Fibroblast of lung (primary cell): ENCODE measurements at regions not wholly inside any gene's neighbourhood (a gene's known extent, or its start where the extent isn't known, plus 50 kb on each side); places are given as distances from the start of the nearest gene placed in this dataset.

ENCODE experiments used
- DNase-seq, 2 donors: peaks; one replicate each; pipeline versions ENCODE4 v3.0.0 to v3.0.0-alpha.2; 2010; ENCODE audit warnings: low read depth in 2 of 2
- H2AFZ ChIP-seq: 2 replicates; pipeline ENCODE4 v1.5.1; 2012; ENCODE audit warnings: low read length, control low read depth, inconsistent platforms
- H3K27ac ChIP-seq: 2 replicates; pipeline ENCODE4 v1.5.1; 2011; ENCODE audit warnings: low read length, control low read depth; ENCODE audit not compliant: insufficient read depth
- H3K27me3 ChIP-seq: 2 replicates; pipeline ENCODE4 v1.5.1; 2011; ENCODE audit warnings: mild to moderate bottlenecking, low read length; ENCODE audit not compliant: control insufficient read depth, insufficient read depth
- H3K36me3 ChIP-seq: 2 replicates; pipeline ENCODE4 v1.5.1; 2011; ENCODE audit warnings: low read length; ENCODE audit not compliant: control insufficient read depth, insufficient read depth
- H3K4me1 ChIP-seq: 2 replicates; pipeline ENCODE4 v1.5.1; 2011; ENCODE audit warnings: low read length; ENCODE audit not compliant: control insufficient read depth, insufficient read depth; ENCODE audit errors: extremely low read depth
- H3K4me2 ChIP-seq: 2 replicates; pipeline ENCODE4 v1.5.1; 2011; ENCODE audit warnings: low read length, control low read depth; ENCODE audit not compliant: insufficient read depth; ENCODE audit errors: extremely low read depth
- H3K4me3 ChIP-seq, 4 experiments: fragments of 200-600 bp in 1 of 4; sonication (generic) in 1 of 4; replicated peaks in 1 of 4; 2 replicates each; pipeline ENCODE4 v1.5.1; 2011 to 2016; ENCODE audit warnings: low read length in 4 of 4, low read depth in 3 of 4, mild to moderate bottlenecking in 3 of 4, control low read depth in 2 of 4, inconsistent platforms in 1 of 4, mixed read lengths in 1 of 4; ENCODE audit not compliant: insufficient read depth in 1 of 4; ENCODE audit errors: control extremely low read depth in 1 of 4
- H3K79me2 ChIP-seq: 2 replicates; pipeline ENCODE4 v1.5.1; 2012; ENCODE audit warnings: mild to moderate bottlenecking, low read length, inconsistent platforms; ENCODE audit not compliant: control insufficient read depth, insufficient read depth
- H3K9ac ChIP-seq: 2 replicates; pipeline ENCODE4 v1.5.1; 2011; ENCODE audit warnings: mild to moderate bottlenecking, low read length, control low read depth; ENCODE audit not compliant: insufficient read depth
- H3K9me3 ChIP-seq: 2 replicates; pipeline ENCODE4 v1.5.1; 2012; ENCODE audit warnings: low read depth, low read length; ENCODE audit not compliant: control insufficient read depth, insufficient read depth
- H4K20me1 ChIP-seq: 2 replicates; pipeline ENCODE4 v1.5.1; 2011; ENCODE audit warnings: low read length; ENCODE audit not compliant: control insufficient read depth, insufficient read depth; ENCODE audit errors: extremely low read depth
- EZH2 ChIP-seq: IDR thresholded peaks from 2 replicates; pipeline ENCODE4 v1.5.1; 2012; ENCODE audit warnings: low read length, control low read depth, mild to moderate bottlenecking; ENCODE audit errors: missing control alignments
- TF ChIP-seq, protein P1 (sequence below), 2 donors: IDR thresholded peaks in 1 of 2; conservative IDR thresholded peaks in 1 of 2; 1 replicate in 1 of 2; 2 replicates in 1 of 2; pipeline ENCODE4 v1.5.1; 2011 to 2012; ENCODE audit warnings: low read length in 2 of 2, control low read depth in 1 of 2, inconsistent platforms in 1 of 2, low read depth in 1 of 2, mild to moderate bottlenecking in 1 of 2

DNA sequence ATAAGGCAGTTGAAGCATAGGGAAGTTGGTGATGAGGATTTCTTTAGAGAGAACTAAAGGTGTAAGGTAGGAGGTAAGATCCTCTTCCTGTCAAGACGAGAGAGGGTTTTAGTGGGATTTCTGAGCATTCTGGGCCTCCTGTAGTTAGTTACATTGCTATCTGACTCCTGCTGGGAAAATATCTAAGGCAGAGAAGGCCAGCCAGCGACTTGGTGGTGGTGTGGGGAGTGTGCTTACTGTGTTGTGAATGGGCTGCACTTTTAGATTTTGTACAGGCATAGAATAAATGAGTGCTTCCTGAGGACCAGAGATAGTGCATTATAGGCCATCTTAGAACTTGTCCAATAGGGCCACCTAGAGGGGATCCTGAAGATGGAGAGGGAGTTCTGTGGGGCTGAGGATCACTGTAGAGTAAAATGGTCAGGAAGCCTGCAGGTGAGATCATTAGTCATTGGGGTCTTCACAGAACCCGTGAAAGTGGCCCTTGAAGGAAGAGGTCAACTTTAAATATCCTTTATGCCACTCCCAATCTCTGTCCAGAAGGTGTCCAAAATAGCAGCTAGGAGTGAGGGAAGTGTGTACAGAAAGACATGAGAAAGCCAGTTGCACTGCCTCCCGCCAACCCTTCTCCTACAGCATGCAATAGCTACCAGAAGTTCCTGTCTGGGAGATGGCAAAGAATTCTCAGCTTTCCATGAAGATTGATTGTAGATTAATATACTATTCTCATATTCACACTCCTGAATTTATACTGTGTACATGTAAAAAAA lies 266.6 kb downstream of the POLR1F start:
- H2AFZ ChIP-seq: no peak overlapping the region

DNA sequence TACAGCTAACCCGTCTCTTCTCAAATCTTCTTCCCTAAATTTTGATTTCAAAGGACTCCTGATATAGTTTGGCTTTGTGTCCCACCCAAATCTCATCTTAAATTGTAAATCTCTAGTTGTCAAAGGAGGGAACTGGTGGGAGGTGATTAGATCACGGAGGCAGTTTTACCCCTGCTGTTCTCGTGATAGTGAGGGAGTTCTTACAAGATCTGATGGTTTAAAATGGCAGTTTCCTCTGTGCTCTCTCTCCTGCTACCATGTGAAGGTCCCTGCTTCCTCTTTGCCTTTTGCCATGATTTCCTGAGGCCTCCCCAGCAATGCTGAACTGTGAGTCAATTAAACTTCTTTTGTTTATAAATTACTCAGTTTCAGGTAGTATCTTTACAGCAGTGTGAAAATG lies 269.3 kb downstream of the POLR1F start:
- Histone ChIP-seq H3K27me3 (no peaks in the 10 kb centered on the region), H3K27ac (no peak overlapping the region), H3K4me2 (no peak overlapping the region), H3K4me1 (no peaks in the 10 kb centered on the region), H3K9me3 (no peaks in the 10 kb centered on the region), H3K79me2 (no peaks in the 10 kb centered on the region), H2AFZ (no peak overlapping the region), H3K4me3 (no peak overlapping the region), H3K36me3 (no peaks in the 10 kb centered on the region), H3K9ac (no peak overlapping the region), H4K20me1 (no peaks in the 10 kb centered on the region)
- no peak for DNase-seq
- TF ChIP-seq EZH2: no peak

More for the DNA sequence above, 266.6 kb downstream of the POLR1F start:
- H3K79me2 ChIP-seq: no peaks in the 10 kb centered on the region
- DNase-seq: peak; percentile 53 to 76
- no peaks in the 10 kb centered on the region for H4K20me1 ChIP-seq
- H3K27me3 ChIP-seq: no peaks in the 10 kb centered on the region
- TF ChIP-seq EZH2: no peak
- TF ChIP-seq, protein P1, sequence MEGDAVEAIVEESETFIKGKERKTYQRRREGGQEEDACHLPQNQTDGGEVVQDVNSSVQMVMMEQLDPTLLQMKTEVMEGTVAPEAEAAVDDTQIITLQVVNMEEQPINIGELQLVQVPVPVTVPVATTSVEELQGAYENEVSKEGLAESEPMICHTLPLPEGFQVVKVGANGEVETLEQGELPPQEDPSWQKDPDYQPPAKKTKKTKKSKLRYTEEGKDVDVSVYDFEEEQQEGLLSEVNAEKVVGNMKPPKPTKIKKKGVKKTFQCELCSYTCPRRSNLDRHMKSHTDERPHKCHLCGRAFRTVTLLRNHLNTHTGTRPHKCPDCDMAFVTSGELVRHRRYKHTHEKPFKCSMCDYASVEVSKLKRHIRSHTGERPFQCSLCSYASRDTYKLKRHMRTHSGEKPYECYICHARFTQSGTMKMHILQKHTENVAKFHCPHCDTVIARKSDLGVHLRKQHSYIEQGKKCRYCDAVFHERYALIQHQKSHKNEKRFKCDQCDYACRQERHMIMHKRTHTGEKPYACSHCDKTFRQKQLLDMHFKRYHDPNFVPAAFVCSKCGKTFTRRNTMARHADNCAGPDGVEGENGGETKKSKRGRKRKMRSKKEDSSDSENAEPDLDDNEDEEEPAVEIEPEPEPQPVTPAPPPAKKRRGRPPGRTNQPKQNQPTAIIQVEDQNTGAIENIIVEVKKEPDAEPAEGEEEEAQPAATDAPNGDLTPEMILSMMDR (conservative IDR thresholded peaks at IDR 0.05 in 1 of 2, IDR thresholded peaks at IDR 0.05 in 1 of 2; ENCODE audit: low read depth in 1 of 2, low read length in 2 of 2): peak; percentile 70 to 77
- no peak overlapping the region for H3K4me2 ChIP-seq
- no peaks in the 10 kb centered on the region for H3K9me3 ChIP-seq
- H3K27ac ChIP-seq: no peak overlapping the region
- H3K36me3 ChIP-seq: no peaks in the 10 kb centered on the region
- H3K9ac ChIP-seq: no peak overlapping the region
- no peak overlapping the region for H3K4me3 ChIP-seq
- H3K4me1 ChIP-seq: no peaks in the 10 kb centered on the region

DNA sequence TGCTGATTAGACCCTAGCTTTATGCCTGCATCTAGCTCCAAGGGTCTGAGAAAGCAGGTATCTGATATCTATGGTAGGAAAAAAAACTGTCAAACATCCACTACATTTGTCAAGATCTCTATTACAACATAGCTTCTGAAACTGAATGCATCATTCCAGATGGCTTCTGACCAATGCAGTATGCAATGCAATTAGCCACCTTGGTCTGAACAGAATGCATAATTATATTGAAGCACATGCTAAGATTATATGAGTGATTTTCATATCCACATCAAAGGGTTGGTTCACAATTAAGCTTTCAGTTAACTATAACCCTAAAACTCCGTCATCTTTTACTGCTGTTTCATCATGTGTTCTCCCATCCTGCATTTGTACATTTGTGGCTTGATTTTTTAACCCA lies 271.4 kb downstream of the POLR1F start:
- H3K4me3 ChIP-seq: no peak overlapping the region
- no peaks in the 10 kb centered on the region for H3K36me3 ChIP-seq
- H3K9me3 ChIP-seq: no peaks in the 10 kb centered on the region
- H4K20me1 ChIP-seq: no peaks in the 10 kb centered on the region
- no peak for DNase-seq
- H3K4me1 ChIP-seq: no peaks in the 10 kb centered on the region
- TF ChIP-seq, protein P1 (conservative IDR thresholded peaks at IDR 0.05 in 1 of 2, IDR thresholded peaks at IDR 0.05 in 1 of 2; ENCODE audit: low read depth in 1 of 2, low read length in 2 of 2): no peak
- no peak for TF ChIP-seq EZH2
- no peak overlapping the region for H3K4me2 ChIP-seq
- H3K9ac ChIP-seq: no peak overlapping the region
- no peak overlapping the region for H2AFZ ChIP-seq
- H3K27me3 ChIP-seq: no peaks in the 10 kb centered on the region
- no peaks in the 10 kb centered on the region for H3K79me2 ChIP-seq
- no peak overlapping the region for H3K27ac ChIP-seq
